ENCODE measurements at regions not wholly inside any gene's neighbourhood (a gene's known extent, or its start where the extent isn't known, plus 50 kb on each side); places are given as distances from the start of the nearest gene placed in this dataset.

- Mint-ChIP-seq H3K27ac (peak overlapping the region in 1 of 3 experiments; percentile 87; a peak in 2 of 7 replicates), H3K36me3 (ENCODE audit: insufficient read depth in 1 of 3, low read depth in 3 of 3) (no peaks in the 10 kb centered on the region), H3K4me1 (peaks cover 35 to 42% of the 10 kb centered on the region in 2 experiments), H3K9me3 (no peaks in the 10 kb centered on the region), H3K27me3 (ENCODE audit: low read depth) (no peaks in the 10 kb centered on the region), H3K4me3 (no peak overlapping the region)
- H3K79me1 ChIP-seq (ENCODE audit: insufficient read depth, low read depth, low read length, poor library complexity, severe bottlenecking): no peaks in the 10 kb centered on the region
- no peak overlapping the region for H2BK5ac ChIP-seq (ENCODE audit: insufficient read length, low read length)
- H3K14ac ChIP-seq (ENCODE audit: insufficient read depth, low read length): no peak overlapping the region
- no peak overlapping the region for H3K4ac ChIP-seq (ENCODE audit: low read depth, low read length)
- H2AK5ac ChIP-seq (ENCODE audit: insufficient read length, low read length): no peak overlapping the region
- H3K27ac ChIP-seq (ENCODE audit: insufficient read length, low read depth, low read length): no peak overlapping the region
- no peaks in the 10 kb centered on the region for H3K23me2 ChIP-seq (ENCODE audit: insufficient read length, low read depth, low read length, poor library complexity, severe bottlenecking)
- no peak overlapping the region for H2BK15ac ChIP-seq (ENCODE audit: low read depth, low read length)
- no peak overlapping the region for H2BK20ac ChIP-seq (ENCODE audit: low read depth, low read length, poor library complexity, severe bottlenecking)
- no peaks in the 10 kb centered on the region for H4K20me1 ChIP-seq (ENCODE audit: control insufficient read depth, insufficient read depth, insufficient read length)
- no peak overlapping the region for H3K23ac ChIP-seq (ENCODE audit: insufficient read length, low read depth, low read length)
- H4K5ac ChIP-seq (ENCODE audit: insufficient read length, low read depth, low read length): no peak overlapping the region
- H3K79me2 ChIP-seq (ENCODE audit: insufficient read depth, low read length): no peaks in the 10 kb centered on the region
- H3T11ph ChIP-seq (ENCODE audit: low read length): no peak overlapping the region
- H3K27me3 ChIP-seq (ENCODE audit: insufficient read depth, low read length): no peaks in the 10 kb centered on the region
- no peak overlapping the region for H3K18ac ChIP-seq (ENCODE audit: insufficient read length, low read depth, low read length)
- TF ChIP-seq, protein P1, sequence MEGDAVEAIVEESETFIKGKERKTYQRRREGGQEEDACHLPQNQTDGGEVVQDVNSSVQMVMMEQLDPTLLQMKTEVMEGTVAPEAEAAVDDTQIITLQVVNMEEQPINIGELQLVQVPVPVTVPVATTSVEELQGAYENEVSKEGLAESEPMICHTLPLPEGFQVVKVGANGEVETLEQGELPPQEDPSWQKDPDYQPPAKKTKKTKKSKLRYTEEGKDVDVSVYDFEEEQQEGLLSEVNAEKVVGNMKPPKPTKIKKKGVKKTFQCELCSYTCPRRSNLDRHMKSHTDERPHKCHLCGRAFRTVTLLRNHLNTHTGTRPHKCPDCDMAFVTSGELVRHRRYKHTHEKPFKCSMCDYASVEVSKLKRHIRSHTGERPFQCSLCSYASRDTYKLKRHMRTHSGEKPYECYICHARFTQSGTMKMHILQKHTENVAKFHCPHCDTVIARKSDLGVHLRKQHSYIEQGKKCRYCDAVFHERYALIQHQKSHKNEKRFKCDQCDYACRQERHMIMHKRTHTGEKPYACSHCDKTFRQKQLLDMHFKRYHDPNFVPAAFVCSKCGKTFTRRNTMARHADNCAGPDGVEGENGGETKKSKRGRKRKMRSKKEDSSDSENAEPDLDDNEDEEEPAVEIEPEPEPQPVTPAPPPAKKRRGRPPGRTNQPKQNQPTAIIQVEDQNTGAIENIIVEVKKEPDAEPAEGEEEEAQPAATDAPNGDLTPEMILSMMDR (conservative IDR thresholded peaks at IDR 0.05): no peak
- WGBS (ENCODE audit: extremely low coverage, insufficient read length, low lambda C conversion rate): no CpG with 5 or more reads among the region's 4 CpGs
- H3K9me3 ChIP-seq (ENCODE audit: control insufficient read depth, low read depth, low read length): no peaks in the 10 kb centered on the region
- no peak overlapping the region for H3K4me2 ChIP-seq (ENCODE audit: insufficient read depth, insufficient read length, low read length)
- H2BK12ac ChIP-seq (ENCODE audit: insufficient read length, low read depth, low read length): no peak overlapping the region
- no peak overlapping the region for H3K56ac ChIP-seq (ENCODE audit: insufficient read length, low read depth, low read length)
- no peak for DNase-seq
- H4K8ac ChIP-seq (replicated peaks; ENCODE audit: insufficient read length, low read depth, low read length): no peak overlapping the region
- H2AFZ ChIP-seq (ENCODE audit: low read length): no peak overlapping the region
- peaks cover 12% of the 10 kb centered on the region; the same call in 1 of the 2 replicates for H3K4me1 ChIP-seq (ENCODE audit: insufficient read depth, low read length)
- H2BK120ac ChIP-seq (ENCODE audit: low read depth, low read length, poor library complexity, severe bottlenecking): no peak overlapping the region
- no peak overlapping the region for H4K91ac ChIP-seq (ENCODE audit: insufficient read length, low read depth, low read length)
- H3K9ac ChIP-seq (ENCODE audit: extremely low read depth, insufficient read length, low read length): no peak overlapping the region
Observed at GRCh38 chr18:51525453-51526225, 328.2 kb upstream of the MEX3C start.
